WI38 (cell line): ENCODE measurements at regions not wholly inside any gene's neighbourhood (a gene's known extent, or its start where the extent isn't known, plus 50 kb on each side); places are given as distances from the start of the nearest gene placed in this dataset.

ENCODE experiments used
- H3K4me3 ChIP-seq: 2 replicates; pipeline ENCODE4 v1.5.1; 2011; ENCODE audit warnings: low read depth, mild to moderate bottlenecking, control low read depth, low read length
- TF ChIP-seq, protein P1 (sequence below): IDR thresholded peaks from 2 replicates; pipeline ENCODE4 v1.5.1; 2012; ENCODE audit warnings: low read depth, mild to moderate bottlenecking, control low read depth, low read length

DNA sequence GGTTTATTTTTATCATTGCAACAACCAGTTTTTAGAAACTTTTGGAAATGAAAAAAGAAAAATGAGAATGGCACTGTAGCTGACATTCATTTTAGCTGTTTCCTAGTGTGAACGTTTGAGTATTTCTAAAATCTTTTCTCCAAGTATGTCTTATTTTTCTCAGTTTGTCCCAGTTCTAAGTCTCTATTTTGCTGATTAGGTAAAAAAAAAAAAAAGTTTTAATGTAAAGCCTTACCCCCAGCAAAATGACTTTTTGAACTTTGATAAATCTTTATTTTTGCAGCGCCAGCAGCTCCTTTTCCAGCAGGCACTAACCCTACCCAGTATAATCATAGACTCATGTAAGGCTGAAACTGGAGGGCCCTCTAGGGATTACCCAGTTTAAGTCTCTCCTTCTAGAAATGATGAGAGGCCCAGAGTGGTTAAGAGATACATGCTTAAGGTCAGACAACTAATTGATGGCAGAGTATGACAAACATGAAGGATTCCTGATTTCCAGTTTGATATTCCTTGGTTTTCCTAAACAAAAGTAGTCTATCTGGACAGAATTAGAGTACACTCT, 84.3 kb upstream of the SLC4A4 start:
- TF ChIP-seq, protein P1, sequence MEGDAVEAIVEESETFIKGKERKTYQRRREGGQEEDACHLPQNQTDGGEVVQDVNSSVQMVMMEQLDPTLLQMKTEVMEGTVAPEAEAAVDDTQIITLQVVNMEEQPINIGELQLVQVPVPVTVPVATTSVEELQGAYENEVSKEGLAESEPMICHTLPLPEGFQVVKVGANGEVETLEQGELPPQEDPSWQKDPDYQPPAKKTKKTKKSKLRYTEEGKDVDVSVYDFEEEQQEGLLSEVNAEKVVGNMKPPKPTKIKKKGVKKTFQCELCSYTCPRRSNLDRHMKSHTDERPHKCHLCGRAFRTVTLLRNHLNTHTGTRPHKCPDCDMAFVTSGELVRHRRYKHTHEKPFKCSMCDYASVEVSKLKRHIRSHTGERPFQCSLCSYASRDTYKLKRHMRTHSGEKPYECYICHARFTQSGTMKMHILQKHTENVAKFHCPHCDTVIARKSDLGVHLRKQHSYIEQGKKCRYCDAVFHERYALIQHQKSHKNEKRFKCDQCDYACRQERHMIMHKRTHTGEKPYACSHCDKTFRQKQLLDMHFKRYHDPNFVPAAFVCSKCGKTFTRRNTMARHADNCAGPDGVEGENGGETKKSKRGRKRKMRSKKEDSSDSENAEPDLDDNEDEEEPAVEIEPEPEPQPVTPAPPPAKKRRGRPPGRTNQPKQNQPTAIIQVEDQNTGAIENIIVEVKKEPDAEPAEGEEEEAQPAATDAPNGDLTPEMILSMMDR: no peak
- no peak overlapping the region for H3K4me3 ChIP-seq

DNA sequence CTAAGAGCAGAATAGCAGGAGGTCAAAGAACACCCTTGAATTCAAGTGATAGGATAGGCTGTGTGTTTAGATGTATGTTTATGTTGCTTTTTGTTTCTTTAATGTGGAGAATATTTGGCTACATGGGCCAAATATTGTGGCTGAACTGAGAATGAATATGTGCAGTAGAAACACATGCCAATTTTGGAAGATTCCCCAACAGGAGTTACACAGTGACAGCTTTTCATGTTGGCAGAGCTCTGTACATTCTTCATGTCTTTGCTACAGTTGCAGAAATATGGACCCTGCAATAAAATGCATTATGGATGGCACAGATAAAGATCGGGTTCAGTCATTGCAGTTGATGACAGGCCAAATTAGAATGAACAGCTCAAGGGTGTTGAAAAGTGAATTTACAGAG, 82.8 kb upstream of the SLC4A4 start:
- TF ChIP-seq, protein P1: no peak
- no peak overlapping the region for H3K4me3 ChIP-seq

DNA sequence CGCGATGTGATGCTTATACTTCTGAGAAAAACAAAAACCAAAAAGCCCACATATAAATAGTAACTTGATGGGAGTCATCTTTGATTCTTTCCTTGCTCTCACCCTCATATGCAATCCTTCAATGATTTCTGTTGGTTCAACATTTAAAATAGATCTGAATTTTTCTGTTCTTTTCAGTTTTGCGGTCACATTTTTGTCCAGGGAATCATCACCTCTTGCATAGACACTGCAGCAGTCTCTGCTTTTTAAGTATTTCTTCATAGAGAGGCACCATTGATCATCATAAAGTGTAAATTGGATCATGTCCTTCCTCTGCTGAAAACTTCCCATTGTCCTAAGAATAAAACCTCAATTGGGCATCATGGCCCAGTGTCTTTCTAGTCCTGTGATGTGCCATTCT, 81.1 kb upstream of the SLC4A4 start:
- H3K4me3 ChIP-seq: no peak overlapping the region
- TF ChIP-seq, protein P1: no peak

DNA sequence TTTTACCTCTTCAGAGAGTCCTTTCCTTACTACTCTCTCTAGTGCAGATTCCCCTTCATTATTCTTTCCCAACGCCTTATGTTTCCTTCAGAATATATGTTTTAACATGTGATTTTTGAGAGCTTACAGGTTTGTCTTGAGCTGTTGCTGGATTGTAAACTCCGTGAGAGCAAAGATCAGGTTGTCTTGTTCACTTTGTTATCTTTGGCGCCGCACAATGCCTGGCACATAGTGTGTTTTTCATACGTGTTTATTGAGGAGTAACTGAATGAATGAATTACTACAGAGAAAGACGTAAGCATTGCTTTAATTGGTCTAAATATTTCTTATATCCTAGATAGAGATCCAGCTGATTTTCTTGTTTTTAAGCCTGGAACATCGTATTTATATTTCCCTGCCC, 80.5 kb upstream of the SLC4A4 start:
- no peak overlapping the region for H3K4me3 ChIP-seq
- TF ChIP-seq, protein P1: no peak

DNA sequence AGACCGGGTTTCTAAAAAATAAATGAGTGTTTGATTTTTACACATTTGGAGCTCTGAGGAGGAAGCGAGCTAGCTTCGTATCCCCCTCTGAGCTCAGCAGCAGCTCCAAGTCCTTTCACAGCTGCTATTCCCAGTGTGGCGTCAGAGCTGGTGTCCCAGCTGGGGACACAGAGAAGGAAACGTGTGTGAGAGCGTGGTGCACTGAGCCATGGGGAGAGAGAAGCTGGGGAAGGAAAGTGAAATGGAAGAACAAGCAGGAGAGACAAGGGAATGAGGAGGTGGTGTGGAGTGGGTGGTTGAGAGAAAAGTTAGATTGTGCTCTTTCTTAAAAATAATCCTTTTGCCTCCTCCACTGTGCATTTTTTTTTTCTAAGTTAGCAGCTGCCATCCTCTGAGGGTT, 79.5 kb upstream of the SLC4A4 start:
- TF ChIP-seq, protein P1: no peak
- no peak overlapping the region for H3K4me3 ChIP-seq

DNA sequence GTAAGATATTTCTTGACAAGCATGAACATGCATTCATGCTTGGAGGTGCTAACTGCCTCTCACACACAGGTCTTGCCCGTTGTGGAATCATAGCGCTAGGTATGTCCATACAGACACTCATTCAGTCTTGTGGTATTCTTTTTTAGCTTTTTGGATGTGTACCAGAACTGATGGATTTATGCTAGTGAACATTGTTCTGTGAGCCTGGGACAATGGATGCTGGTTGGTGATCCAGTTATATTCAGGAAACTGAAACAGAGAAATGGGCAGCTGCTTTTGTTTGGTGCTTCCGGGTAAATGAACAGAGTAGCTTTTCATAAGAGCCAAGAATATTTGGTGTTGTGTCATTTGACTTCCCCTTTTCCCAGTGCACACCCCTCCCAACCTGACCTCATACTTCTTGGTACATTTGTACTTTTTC, 78.9 kb upstream of the SLC4A4 start:
- no peak overlapping the region for H3K4me3 ChIP-seq

DNA sequence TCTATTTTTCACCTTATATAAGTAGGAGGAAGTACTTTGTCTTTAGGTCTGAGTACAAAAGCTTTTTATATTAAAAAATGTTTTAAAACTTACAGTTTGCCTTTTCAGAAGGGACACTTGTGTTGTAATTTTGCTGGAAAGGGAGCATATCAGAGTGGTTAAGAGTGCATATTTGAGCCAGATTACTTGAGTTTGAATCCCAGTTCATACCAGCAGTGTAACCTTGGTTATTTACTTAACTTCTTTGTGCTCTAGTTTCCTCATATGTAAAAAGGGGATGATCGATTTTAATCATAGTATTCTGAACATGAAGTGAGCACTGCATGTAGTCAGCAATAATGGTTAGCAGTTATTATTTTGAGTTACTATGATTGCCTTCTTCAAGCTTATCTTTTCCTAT, 78.3 kb upstream of the SLC4A4 start:
- TF ChIP-seq, protein P1: no peak
- no peak overlapping the region for H3K4me3 ChIP-seq

More for the DNA sequence above, 78.9 kb upstream of the SLC4A4 start:
- TF ChIP-seq, protein P1: no peak
